Mesenchymal stem cell (in vitro differentiated cells and primary cell): ENCODE measurements at regions not wholly inside any gene's neighbourhood (a gene's known extent, or its start where the extent isn't known, plus 50 kb on each side); places are given as distances from the start of the nearest gene placed in this dataset.
A peak's percentile ranks its signal among the peaks of the same experiment; 100 is the strongest.

Source experiments
- DNase-seq: peaks from one replicate; pipeline ENCODE4 v3.0.0-alpha.2; 2013
- H2AFZ ChIP-seq: one replicate; pipeline ENCODE4 v1.6.1; 2013; ENCODE audit warnings: low read depth, mild to moderate bottlenecking, control low read depth, inconsistent platforms, low read length, moderate library complexity
- H2AK5ac ChIP-seq: 2 replicates; pipeline ENCODE4 v1.6.1; 2013; ENCODE audit warnings: low read length, moderate library complexity, mild to moderate bottlenecking, inconsistent platforms; ENCODE audit not compliant: severe bottlenecking
- H2BK120ac ChIP-seq: one replicate; pipeline ENCODE4 v1.6.1; 2013; ENCODE audit warnings: low read depth, mild to moderate bottlenecking, inconsistent platforms, low read length, moderate library complexity
- H2BK12ac ChIP-seq, 2 experiments: one replicate each; pipeline ENCODE4 v1.6.1; 2013; ENCODE audit warnings: inconsistent platforms in 2 of 2, low read length in 2 of 2, mild to moderate bottlenecking in 2 of 2, moderate library complexity in 2 of 2, control low read depth in 1 of 2
- H2BK15ac ChIP-seq: one replicate; pipeline ENCODE4 v1.6.1; 2013; ENCODE audit warnings: mild to moderate bottlenecking, low read depth, inconsistent platforms; ENCODE audit not compliant: poor library complexity, severe bottlenecking
- H2BK5ac ChIP-seq: 2 replicates; pipeline ENCODE4 v1.6.1; 2013; ENCODE audit warnings: low read depth, mild to moderate bottlenecking, low read length, control low read depth, inconsistent platforms; ENCODE audit not compliant: poor library complexity, severe bottlenecking
- H3K14ac ChIP-seq, 2 experiments: one replicate each; pipeline ENCODE4 v1.6.1; 2013; ENCODE audit warnings: inconsistent platforms in 2 of 2, low read length in 2 of 2, control low read depth in 1 of 2, mild to moderate bottlenecking in 1 of 2, moderate library complexity in 1 of 2
- H3K18ac ChIP-seq, 2 experiments: one replicate each; pipeline ENCODE4 v1.6.1; 2013; ENCODE audit warnings: inconsistent platforms in 2 of 2, low read length in 2 of 2, control low read depth in 1 of 2, low read depth in 1 of 2, mild to moderate bottlenecking in 1 of 2
- H3K23ac ChIP-seq, 2 experiments: one replicate each; pipeline ENCODE4 v1.6.1; 2013; ENCODE audit warnings: inconsistent platforms in 2 of 2, low read length in 2 of 2, mild to moderate bottlenecking in 2 of 2, moderate library complexity in 2 of 2, control low read depth in 1 of 2
- H3K27ac ChIP-seq: 2 replicates; pipeline ENCODE4 v1.5.1; 2013; ENCODE audit warnings: mild to moderate bottlenecking, moderate library complexity, low read length, control low read depth, inconsistent platforms; ENCODE audit not compliant: poor library complexity, severe bottlenecking
- H3K27me3 ChIP-seq, 2 experiments: 2 replicates each; pipeline versions ENCODE4 v1.6.1 to v1.7.0; 2013; ENCODE audit warnings: low read length in 2 of 2, mild to moderate bottlenecking in 2 of 2, moderate library complexity in 2 of 2, control low read depth in 1 of 2, inconsistent platforms in 1 of 2; ENCODE audit not compliant: control insufficient read depth in 1 of 2, insufficient read depth in 1 of 2
- H3K36me3 ChIP-seq, 2 experiments: 2 replicates each; pipeline versions ENCODE4 v1.6.1 to v1.7.0; 2013; ENCODE audit warnings: low read length in 2 of 2, control low read depth in 1 of 2, inconsistent platforms in 1 of 2, low read depth in 1 of 2, mild to moderate bottlenecking in 1 of 2; ENCODE audit not compliant: insufficient read depth in 2 of 2, control insufficient read depth in 1 of 2
- H3K4ac ChIP-seq, 2 experiments: one replicate each; pipeline ENCODE4 v1.6.1; 2013; ENCODE audit warnings: inconsistent platforms in 2 of 2, low read length in 2 of 2, mild to moderate bottlenecking in 2 of 2, moderate library complexity in 2 of 2, control low read depth in 1 of 2, low read depth in 1 of 2
- H3K4me1 ChIP-seq: 2 replicates; pipeline ENCODE4 v1.6.1; 2013; ENCODE audit warnings: low read depth, low read length, control low read depth; ENCODE audit not compliant: control insufficient read depth, insufficient read depth
- H3K4me2 ChIP-seq: 2 replicates; pipeline ENCODE4 v1.6.1; 2013; ENCODE audit warnings: low read length, mild to moderate bottlenecking, inconsistent platforms; ENCODE audit not compliant: poor library complexity, severe bottlenecking
- H3K4me3 ChIP-seq, 2 experiments: 2 replicates each; pipeline versions ENCODE4 v1.5.1 to v1.7.0; 2013; ENCODE audit warnings: low read length in 2 of 2, mild to moderate bottlenecking in 2 of 2, control low read depth in 1 of 2, low read depth in 1 of 2; ENCODE audit not compliant: insufficient read depth in 1 of 2
- H3K79me1 ChIP-seq: replicated peaks from 2 replicates; pipeline ENCODE4 v1.6.1; 2013; ENCODE audit warnings: mild to moderate bottlenecking, control low read depth, low read length, inconsistent platforms; ENCODE audit not compliant: poor library complexity, severe bottlenecking
- H3K9ac ChIP-seq: 2 replicates; pipeline ENCODE4 v1.7.0; 2013; ENCODE audit warnings: mild to moderate bottlenecking, low read length, moderate library complexity
- H3K9me3 ChIP-seq: 2 replicates; pipeline ENCODE4 v1.7.0; 2013; ENCODE audit warnings: mild to moderate bottlenecking, low read length; ENCODE audit not compliant: control insufficient read depth
- H4K8ac ChIP-seq: one replicate; pipeline ENCODE4 v1.6.1; 2013; ENCODE audit warnings: inconsistent platforms, mild to moderate bottlenecking, low read length, moderate library complexity
- H4K91ac ChIP-seq: one replicate; pipeline ENCODE4 v1.6.1; 2013; ENCODE audit warnings: mild to moderate bottlenecking, low read length, inconsistent platforms
- WGBS: methylation state at CpG from one replicate; pipeline ENCODE4 v1.1.7; 2013; ENCODE audit warnings: mixed read lengths; 5-methylcytosine and 5-hydroxymethylcytosine counted together

DNA sequence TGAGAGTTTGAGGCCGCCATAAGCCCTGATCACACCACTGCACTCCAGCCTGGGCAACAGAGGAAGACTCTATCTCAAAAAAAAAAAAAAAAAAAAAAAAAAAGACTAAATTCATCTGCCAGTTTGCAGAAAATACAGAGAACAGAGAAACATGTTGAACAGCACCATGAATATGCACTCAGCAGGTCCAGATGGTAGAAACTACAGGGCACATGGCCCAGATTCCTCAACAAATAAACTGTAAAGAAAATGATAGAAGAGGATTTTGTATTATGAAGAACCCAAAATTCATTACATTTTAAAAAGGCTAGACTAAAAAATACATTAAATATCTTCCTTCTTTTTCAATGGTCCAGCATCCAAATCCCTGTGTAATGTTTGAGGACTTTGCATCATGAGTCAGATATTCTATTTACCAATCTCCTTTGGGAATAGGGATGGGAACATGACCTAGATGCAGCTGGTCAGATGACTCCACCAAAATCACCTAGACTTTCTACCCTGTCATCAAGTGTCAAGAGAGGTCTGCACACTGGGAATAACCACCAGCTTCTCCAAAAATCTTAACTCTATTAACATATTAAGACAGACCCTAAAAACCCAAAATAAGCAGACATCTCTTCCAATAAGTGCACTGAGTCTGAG lies 189.1 kb upstream of the TCF21 start:
- Histone ChIP-seq H2AK5ac (no peak overlapping the region), H3K27ac (no peak overlapping the region), H3K9ac (no peak overlapping the region), H3K4me3 (no peak overlapping the region), H2BK15ac (no peak overlapping the region), H2BK5ac (no peak overlapping the region), H2BK12ac (no peak overlapping the region), H3K23ac (no peak overlapping the region), H4K8ac (no peak overlapping the region), H3K4me2 (no peak overlapping the region), H3K36me3 (no peaks in the 10 kb centered on the region), H3K18ac (no peak overlapping the region), H3K4ac (no peak overlapping the region), H3K14ac (no peak overlapping the region), H3K4me1 (no peaks in the 10 kb centered on the region), H4K91ac (no peak overlapping the region), H3K9me3 (no peaks in the 10 kb centered on the region), H2BK120ac (no peak overlapping the region), H2AFZ (no peak overlapping the region), H3K27me3 (no peaks in the 10 kb centered on the region), H3K79me1 (no peaks in the 10 kb centered on the region)
- DNase-seq: no peak
- WGBS: 100% methylated on average over 1 of the region's 1 CpG

DNA sequence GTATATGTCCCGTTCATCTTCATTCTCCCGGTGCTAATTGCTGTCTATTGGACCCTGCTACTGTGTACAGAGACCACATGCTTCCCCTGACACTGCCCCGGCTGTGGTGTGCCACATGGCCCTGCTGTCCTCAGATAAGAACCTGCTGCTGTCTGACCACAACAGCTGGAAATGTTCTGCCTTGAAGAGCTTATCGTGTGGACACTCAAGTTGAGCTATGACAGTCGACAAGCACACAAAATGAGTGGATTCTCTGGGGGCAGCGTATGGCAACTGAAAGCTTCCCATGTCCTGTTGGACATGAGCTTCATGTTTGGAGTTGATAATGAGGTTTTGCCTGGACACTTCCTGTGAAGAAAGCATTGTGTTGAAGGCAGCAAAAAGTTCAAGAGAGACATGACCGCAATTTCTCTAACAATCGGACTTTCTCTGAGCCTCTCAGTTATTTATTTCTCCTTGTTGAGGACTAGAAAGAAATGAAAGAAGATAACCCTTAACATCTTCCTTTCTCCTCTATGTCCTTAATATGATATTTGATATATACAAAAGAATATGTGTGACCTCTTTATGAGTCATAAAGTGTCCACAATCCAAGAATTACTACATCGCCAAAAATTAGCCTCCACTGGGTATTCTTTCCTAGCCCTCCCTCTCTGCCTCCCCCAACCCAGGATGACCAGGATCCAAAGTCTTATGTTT lies 187.1 kb upstream of the TCF21 start:
- no peaks in the 10 kb centered on the region for H3K9me3 ChIP-seq
- H2AFZ ChIP-seq: no peak overlapping the region
- no peak overlapping the region for H2BK120ac ChIP-seq
- H3K4me3 ChIP-seq: no peak overlapping the region
- no peak overlapping the region for H2BK5ac ChIP-seq
- 10% methylated on average over 7 of the region's 9 CpGs for WGBS
- no peak overlapping the region for H3K4me2 ChIP-seq
- H3K9ac ChIP-seq: peak overlapping the region; percentile 1
- H3K36me3 ChIP-seq: no peaks in the 10 kb centered on the region
- H3K4ac ChIP-seq: no peak overlapping the region
- no peak overlapping the region for H3K27ac ChIP-seq
- no peak overlapping the region for H4K8ac ChIP-seq
- H3K79me1 ChIP-seq: no peaks in the 10 kb centered on the region
- peak overlapping the region in 1 of 2 experiments; percentile 12 for H3K18ac ChIP-seq
- no peak overlapping the region for H3K14ac ChIP-seq
- H2BK15ac ChIP-seq: peak overlapping the region; percentile 40
- peak; percentile 92 for DNase-seq
- no peak overlapping the region for H2AK5ac ChIP-seq
- H4K91ac ChIP-seq: no peak overlapping the region
- peak overlapping the region in 1 of 2 experiments; percentile 84 for H2BK12ac ChIP-seq
- H3K23ac ChIP-seq: no peak overlapping the region
- H3K27me3 ChIP-seq: no peaks in the 10 kb centered on the region
- H3K4me1 ChIP-seq: no peaks in the 10 kb centered on the region

DNA sequence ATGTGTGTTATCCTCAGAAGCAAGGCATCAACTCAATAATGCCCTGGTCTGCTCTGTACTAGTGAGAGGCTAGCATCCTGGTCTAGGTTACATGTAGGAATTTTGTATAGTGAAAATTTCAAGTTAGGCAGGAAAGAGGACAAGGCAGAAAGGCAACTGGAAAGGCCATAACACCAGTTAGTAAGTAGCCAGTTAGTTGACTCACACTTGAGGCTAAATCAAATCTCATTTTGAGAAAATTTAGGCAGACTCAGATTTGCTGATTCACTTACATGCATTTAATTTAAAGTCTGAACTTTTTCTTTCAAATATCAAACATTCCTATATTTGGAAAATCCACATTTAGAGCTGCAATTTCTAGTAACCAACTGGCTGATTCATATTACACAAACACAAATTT lies 184.5 kb upstream of the TCF21 start:
- Histone ChIP-seq H3K79me1 (no peaks in the 10 kb centered on the region), H2AFZ (no peak overlapping the region), H2BK15ac (no peak overlapping the region), H3K4me2 (no peak overlapping the region), H2AK5ac (no peak overlapping the region), H3K23ac (no peak overlapping the region), H2BK120ac (no peak overlapping the region), H4K8ac (no peak overlapping the region), H3K36me3 (no peaks in the 10 kb centered on the region), H3K9ac (peak overlapping the region; percentile 76), H3K18ac (no peak overlapping the region), H3K14ac (no peak overlapping the region), H2BK5ac (no peak overlapping the region), H2BK12ac (peak overlapping the region in 1 of 2 experiments; percentile 4), H3K9me3 (no peaks in the 10 kb centered on the region), H4K91ac (no peak overlapping the region), H3K27ac (no peak overlapping the region), H3K4ac (no peak overlapping the region), H3K4me3 (no peak overlapping the region), H3K27me3 (no peaks in the 10 kb centered on the region), H3K4me1 (peaks cover 2% of the 10 kb centered on the region)
- DNase-seq: no peak

DNA sequence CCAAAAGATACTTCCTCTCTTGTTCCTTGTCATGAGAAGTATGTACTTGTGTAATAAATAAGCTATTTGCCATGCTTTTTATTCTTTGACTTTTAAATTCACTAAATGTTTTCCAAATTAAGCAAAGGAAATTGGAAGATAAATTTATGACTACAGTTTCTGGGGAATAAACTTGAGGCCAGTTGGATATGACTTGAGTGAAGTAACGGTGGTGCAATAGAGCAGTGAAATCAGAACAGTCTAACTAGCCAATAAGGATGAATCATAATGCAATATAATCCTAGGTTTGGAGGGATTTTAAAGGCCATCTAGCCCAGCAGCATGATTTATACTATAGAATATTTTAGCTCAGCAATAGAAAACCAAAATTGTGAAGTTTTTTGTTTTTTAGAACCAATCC lies 183.8 kb upstream of the TCF21 start:
- WGBS: 50% methylated on average over 1 of the region's 1 CpG

More for the DNA sequence above, 183.8 kb upstream of the TCF21 start:
- Histone ChIP-seq H3K27ac (no peak overlapping the region), H3K9ac (peak overlapping the region; percentile 76), H3K27me3 (no peaks in the 10 kb centered on the region), H2BK120ac (no peak overlapping the region), H3K36me3 (no peaks in the 10 kb centered on the region), H2BK12ac (no peak overlapping the region), H3K4ac (no peak overlapping the region), H3K79me1 (no peaks in the 10 kb centered on the region), H3K4me2 (no peak overlapping the region), H3K4me3 (no peak overlapping the region), H2AK5ac (no peak overlapping the region), H4K8ac (no peak overlapping the region), H4K91ac (no peak overlapping the region), H2BK15ac (no peak overlapping the region), H3K23ac (no peak overlapping the region), H3K18ac (no peak overlapping the region), H3K14ac (no peak overlapping the region), H3K9me3 (no peaks in the 10 kb centered on the region), H2BK5ac (no peak overlapping the region), H2AFZ (no peak overlapping the region), H3K4me1 (peaks cover 2% of the 10 kb centered on the region)
- DNase-seq: no peak
